ENCODE measurements at regions not wholly inside any gene's neighbourhood (a gene's known extent, or its start where the extent isn't known, plus 50 kb on each side); places are given as distances from the start of the nearest gene placed in this dataset.

DNA sequence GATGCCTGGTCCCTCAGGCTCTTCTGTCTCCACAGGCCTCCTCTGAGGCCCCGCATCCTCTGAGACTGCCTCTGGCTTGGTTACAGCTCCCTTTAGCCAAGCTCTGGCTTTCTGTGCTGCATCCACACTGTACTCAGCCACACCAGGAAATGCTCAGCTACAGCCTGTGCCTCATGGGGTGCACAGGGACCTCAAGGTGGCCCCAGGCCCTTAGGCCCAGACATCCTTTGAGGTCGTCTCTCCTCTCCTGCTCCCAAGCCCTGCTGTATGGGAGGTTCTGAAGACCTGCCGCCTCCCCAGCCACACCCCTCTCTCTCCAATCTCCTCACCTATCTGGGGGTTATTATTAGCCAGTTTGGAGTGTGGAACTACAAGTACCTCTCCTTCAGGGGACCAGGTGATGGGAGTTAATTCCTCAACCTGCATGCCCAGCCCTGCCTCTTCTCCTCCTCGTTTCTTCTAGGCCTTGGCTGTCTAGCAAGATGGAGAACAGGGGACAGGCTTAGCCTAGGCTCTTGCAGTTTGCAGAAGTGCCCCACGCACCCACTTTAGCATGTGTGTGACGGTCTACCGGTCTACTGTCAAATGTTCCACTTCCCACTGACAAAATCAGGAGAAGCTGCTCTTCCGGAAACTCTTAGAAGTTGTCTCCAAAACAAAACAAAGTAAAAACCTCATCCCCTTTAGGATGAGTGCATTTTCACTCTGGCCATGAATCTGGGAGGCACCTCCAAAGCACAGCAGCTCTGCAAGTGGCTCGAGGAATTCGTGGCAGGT, 64.0 kb upstream of the WAC start:
- no TSS peak for BruUV-seq (replicated peaks)
- no peaks in the 10 kb centered on the region for H3K4me1 Mint-ChIP-seq (ENCODE audit: insufficient read depth, unreplicated experiment)
- no peak for DNase-seq (ENCODE audit: unreplicated experiment)
- no peaks in the 10 kb centered on the region for H3K36me3 Mint-ChIP-seq (ENCODE audit: insufficient read depth, unreplicated experiment)
- no peak overlapping the region for H3K27ac Mint-ChIP-seq (ENCODE audit: low read depth, unreplicated experiment)
- no peak overlapping the region for H3K4me3 Mint-ChIP-seq (ENCODE audit: unreplicated experiment)
- H3K9me3 Mint-ChIP-seq (ENCODE audit: unreplicated experiment), result no peaks in the 10 kb centered on the region
- H3K27me3 Mint-ChIP-seq (ENCODE audit: insufficient read depth, unreplicated experiment), result no peaks in the 10 kb centered on the region
- intact Hi-C loops (cut with micrococcal nuclease), result no loop called here
- CTCF ChIA-PET, result no interaction called here
- POLR2A ChIA-PET, result no interaction called here
- TF ChIP-seq, protein P1, sequence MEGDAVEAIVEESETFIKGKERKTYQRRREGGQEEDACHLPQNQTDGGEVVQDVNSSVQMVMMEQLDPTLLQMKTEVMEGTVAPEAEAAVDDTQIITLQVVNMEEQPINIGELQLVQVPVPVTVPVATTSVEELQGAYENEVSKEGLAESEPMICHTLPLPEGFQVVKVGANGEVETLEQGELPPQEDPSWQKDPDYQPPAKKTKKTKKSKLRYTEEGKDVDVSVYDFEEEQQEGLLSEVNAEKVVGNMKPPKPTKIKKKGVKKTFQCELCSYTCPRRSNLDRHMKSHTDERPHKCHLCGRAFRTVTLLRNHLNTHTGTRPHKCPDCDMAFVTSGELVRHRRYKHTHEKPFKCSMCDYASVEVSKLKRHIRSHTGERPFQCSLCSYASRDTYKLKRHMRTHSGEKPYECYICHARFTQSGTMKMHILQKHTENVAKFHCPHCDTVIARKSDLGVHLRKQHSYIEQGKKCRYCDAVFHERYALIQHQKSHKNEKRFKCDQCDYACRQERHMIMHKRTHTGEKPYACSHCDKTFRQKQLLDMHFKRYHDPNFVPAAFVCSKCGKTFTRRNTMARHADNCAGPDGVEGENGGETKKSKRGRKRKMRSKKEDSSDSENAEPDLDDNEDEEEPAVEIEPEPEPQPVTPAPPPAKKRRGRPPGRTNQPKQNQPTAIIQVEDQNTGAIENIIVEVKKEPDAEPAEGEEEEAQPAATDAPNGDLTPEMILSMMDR (IDR thresholded peaks at IDR 0.05; ENCODE audit: unreplicated experiment), result no peak

DNA sequence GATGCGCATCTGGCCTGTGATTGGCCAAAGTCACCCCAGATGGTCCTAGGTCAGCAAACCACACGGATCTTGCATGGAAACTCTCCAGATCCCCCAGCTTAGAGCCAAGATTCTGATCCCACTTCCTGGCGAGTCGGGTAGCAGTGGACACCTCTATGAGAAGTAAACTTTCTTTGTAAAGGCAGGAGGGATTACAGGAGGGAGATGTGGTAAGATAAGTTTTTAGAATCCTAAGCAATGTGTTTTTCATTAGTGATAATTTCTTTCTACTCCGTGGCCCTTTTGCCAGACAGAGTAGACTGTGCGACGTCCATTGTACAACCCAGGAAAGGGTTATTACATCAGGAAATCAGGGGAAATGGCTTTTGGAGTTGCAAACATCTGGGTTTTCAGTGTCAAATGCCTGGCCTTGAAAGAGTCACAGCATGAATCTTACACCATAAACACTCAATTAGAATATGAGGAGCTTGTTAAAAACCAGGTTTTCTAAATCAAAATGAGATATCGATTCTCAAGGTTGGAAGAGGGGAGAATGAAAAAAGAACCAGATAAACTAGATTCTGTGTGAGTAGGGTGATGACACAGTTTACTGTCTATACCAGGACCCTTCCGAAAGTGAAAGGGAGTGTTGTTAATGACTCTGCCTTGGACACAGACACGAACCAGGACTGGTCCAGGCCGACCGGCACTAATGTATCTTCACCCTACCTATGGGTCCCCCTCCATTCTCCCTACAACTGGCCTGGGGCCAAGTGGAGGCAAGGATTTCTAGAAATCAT, 61.9 kb upstream of the WAC start:
- CTCF ChIA-PET, result interaction anchor here (0.6 kb wide), 1 partner anchor 33 kb away, joined by 3 read pairs; no protein-coding TSS in a partner anchor
- Mint-ChIP-seq H3K9me3 (ENCODE audit: unreplicated experiment) (no peaks in the 10 kb centered on the region), H3K27me3 (ENCODE audit: insufficient read depth, unreplicated experiment) (no peaks in the 10 kb centered on the region), H3K4me3 (ENCODE audit: unreplicated experiment) (no peak overlapping the region), H3K36me3 (ENCODE audit: insufficient read depth, unreplicated experiment) (no peaks in the 10 kb centered on the region), H3K4me1 (ENCODE audit: insufficient read depth, unreplicated experiment) (no peaks in the 10 kb centered on the region), H3K27ac (ENCODE audit: low read depth, unreplicated experiment) (no peak overlapping the region)
- no peak for DNase-seq (ENCODE audit: unreplicated experiment)
- no TSS peak for BruUV-seq (replicated peaks)
- intact Hi-C loops (cut with micrococcal nuclease), result no loop called here
- TF ChIP-seq, protein P1 (IDR thresholded peaks at IDR 0.05; ENCODE audit: unreplicated experiment), result no peak
- POLR2A ChIA-PET, result no interaction called here

DNA sequence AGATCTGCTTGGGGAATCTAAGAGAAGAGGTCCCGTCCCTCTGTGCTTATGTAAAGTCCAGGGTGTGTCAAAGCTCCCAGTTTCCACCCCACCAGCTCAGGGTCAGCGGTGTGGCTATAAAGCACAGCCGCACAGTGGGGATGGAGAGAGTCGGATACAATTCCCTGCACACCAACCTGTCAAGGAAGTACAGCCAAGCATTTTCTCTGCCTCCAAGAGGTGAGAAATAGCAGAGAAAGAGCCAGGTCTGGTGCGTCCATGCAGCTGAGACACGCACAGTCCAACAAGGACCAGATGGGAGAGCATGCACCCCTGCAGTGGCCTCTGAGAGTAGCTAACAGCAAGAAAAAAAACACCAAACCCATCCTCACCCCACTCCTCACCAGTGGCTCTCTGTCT, 61.3 kb upstream of the WAC start:
- Mint-ChIP-seq H3K27ac (ENCODE audit: low read depth, unreplicated experiment) (no peak overlapping the region), H3K4me3 (ENCODE audit: unreplicated experiment) (no peak overlapping the region), H3K36me3 (ENCODE audit: insufficient read depth, unreplicated experiment) (no peaks in the 10 kb centered on the region), H3K4me1 (ENCODE audit: insufficient read depth, unreplicated experiment) (no peaks in the 10 kb centered on the region), H3K27me3 (ENCODE audit: insufficient read depth, unreplicated experiment) (no peaks in the 10 kb centered on the region), H3K9me3 (ENCODE audit: unreplicated experiment) (no peaks in the 10 kb centered on the region)
- POLR2A ChIA-PET, result no interaction called here
- DNase-seq (ENCODE audit: unreplicated experiment), result no peak
- TF ChIP-seq, protein P1 (IDR thresholded peaks at IDR 0.05; ENCODE audit: unreplicated experiment), result no peak
- CTCF ChIA-PET, result no interaction called here
- BruUV-seq (replicated peaks), result no TSS peak
- intact Hi-C loops (cut with micrococcal nuclease), result no loop called here

- Mint-ChIP-seq H3K4me3 (ENCODE audit: unreplicated experiment) (no peak overlapping the region), H3K27me3 (ENCODE audit: insufficient read depth, unreplicated experiment) (no peaks in the 10 kb centered on the region), H3K27ac (ENCODE audit: low read depth, unreplicated experiment) (no peak overlapping the region), H3K9me3 (ENCODE audit: unreplicated experiment) (no peaks in the 10 kb centered on the region), H3K4me1 (ENCODE audit: insufficient read depth, unreplicated experiment) (no peaks in the 10 kb centered on the region), H3K36me3 (ENCODE audit: insufficient read depth, unreplicated experiment) (no peaks in the 10 kb centered on the region)
- ChIA-PET CTCF (interaction anchor here (0.6 kb wide), 1 partner anchor 1324 kb away, joined by 3 read pairs; no protein-coding TSS in a partner anchor), POLR2A (no interaction called here)
- TF ChIP-seq, protein P1 (IDR thresholded peaks at IDR 0.05; ENCODE audit: unreplicated experiment), result no peak
- intact Hi-C loops (cut with micrococcal nuclease), result no loop called here
- no peak for DNase-seq (ENCODE audit: unreplicated experiment)
- BruUV-seq (replicated peaks), result no TSS peak
Measured at GRCh38 chr10:28478646-28479045, 54.3 kb upstream of the WAC start.
